ENCODE measurements at regions not wholly inside any gene's neighbourhood (a gene's known extent, or its start where the extent isn't known, plus 50 kb on each side); places are given as distances from the start of the nearest gene placed in this dataset.

DNA sequence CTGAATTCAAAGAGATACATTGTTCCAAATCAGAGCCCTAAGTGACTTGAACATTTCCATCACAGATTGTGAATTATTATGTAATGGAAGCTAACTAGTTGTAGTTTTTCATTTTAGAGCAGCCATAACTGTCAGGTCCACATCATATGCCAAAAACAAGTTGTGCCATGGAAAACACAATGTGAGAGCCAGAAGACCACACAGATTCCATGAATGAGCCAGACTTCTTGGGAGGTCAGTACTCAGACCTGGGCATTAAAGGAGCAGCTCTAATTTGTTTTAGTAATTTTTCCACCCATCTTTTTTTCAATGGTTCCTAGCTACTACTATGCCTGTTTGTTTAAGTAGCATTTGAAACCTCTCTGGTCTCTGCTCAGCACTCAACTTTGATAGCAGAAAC lies 279.4 kb downstream of the FAT3 start:
- no peak for ATAC-seq
- intact Hi-C loops (cut with DNase I, micrococcal nuclease): no loop called here
- no peak for DNase-seq

GRCh38 chr11:92504534-92504933 lies 279.9 kb downstream of the FAT3 start:
- ATAC-seq: no peak
- intact Hi-C loops (cut with DNase I, micrococcal nuclease): no loop called here

GRCh38 chr11:92505689-92506088 lies 281.1 kb downstream of the FAT3 start:
- intact Hi-C loops (cut with DNase I, micrococcal nuclease): no loop called here
- DNase-seq (no peak), ATAC-seq (no peak)

More at GRCh38 chr11:92504534-92504933, 279.9 kb downstream of the FAT3 start:
- no peak for DNase-seq

DNA sequence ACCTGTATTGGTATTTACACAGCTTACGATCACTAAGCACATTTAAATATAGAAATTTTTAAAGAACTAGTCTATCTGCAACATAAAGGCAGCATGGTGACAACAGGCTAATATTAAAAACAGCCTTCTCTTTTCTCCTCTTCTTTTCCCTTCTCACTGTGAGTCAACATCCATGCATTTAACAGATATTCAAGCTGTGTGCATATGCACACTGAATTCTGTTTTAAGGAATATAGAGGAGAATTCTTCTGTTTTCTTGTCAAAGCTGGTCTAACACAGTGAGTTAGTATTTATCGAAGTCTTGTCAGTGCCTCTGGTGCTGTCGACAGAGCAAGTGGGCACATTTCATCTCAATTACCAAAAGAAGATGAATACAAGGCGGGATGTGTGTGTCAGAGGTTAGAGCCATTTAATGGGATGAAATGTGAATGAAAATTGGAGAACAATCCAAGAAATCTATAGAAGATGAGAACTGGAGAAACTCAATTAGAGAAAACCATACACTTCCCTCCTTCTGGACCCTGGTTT lies 282.3 kb downstream of the FAT3 start:
- intact Hi-C loops (cut with DNase I, micrococcal nuclease): no loop called here
- DNase-seq (no peak), ATAC-seq (no peak)

DNA sequence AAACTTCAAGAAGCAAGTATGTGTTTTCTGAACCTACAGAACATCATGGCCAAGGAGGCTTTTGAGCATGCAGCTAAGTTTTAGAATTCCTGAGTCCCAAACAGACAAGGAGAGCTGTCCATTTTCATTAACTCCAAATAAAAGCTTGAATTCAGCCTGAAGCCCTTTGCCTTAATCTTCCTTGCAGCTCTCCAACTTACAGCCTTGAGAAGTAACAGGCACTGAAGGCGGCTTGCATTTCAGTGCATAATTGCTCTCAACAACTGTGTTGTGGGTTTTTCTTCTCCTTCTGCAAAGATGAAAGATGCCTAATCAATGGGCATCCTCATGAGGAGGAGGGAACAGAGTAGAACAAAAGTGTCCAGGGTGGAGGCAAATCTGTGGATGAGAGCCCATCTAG lies 286.0 kb downstream of the FAT3 start:
- intact Hi-C loops (cut with DNase I, micrococcal nuclease): no loop called here
- no peak for ATAC-seq
- no peak for DNase-seq

DNA sequence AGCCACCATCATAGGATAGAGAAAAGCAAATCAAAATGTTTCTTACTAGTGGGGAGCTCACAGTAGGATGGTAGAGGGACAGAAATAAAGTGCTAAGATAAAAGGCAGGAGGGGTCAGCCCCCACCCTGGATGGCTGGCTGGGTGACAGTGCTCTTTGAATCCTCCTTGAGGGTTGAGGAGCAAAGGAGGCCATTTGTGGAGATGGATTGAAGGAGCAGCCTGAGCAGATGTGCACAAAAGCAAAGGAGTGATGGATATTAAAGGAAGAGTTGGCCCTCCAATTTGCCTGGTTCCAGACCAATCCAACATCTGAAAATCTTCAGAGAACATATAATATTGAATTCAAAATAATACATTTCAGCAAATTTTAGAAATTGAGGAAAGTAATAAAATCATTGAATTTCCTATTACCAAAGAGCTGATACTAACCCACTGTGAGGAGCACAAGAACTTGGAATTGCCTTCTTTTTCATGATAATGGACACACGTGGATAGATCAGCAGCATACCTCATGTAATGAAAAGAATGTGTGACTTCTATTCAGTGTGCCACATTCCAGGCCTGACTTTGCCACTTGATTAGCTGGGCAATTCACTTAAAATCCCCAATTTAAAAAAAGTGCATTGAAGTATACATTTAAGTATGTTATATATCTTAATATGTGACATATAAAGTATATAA lies 287.0 kb downstream of the FAT3 start:
- DNase-seq (no peak), ATAC-seq (no peak)
- intact Hi-C loops (cut with DNase I, micrococcal nuclease): no loop called here

DNA sequence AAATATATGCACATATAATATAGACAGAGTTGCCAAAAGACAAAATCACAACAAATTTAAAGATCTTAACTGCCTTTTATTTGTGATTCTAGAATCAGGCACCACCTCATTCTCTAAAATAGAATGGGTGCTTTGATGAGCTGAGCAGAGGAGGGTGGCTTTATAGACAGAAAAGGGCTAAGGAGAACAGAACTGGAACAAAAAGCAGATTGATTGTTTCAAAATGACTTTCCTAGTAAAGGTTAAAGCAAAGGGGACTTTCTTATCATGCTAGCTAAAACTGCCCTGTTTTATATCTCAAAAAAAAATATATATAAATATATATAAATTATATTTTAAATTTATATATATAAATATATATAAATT lies 287.6 kb downstream of the FAT3 start:
- intact Hi-C loops (cut with DNase I, micrococcal nuclease): no loop called here
- DNase-seq (no peak), ATAC-seq (no peak)

DNA sequence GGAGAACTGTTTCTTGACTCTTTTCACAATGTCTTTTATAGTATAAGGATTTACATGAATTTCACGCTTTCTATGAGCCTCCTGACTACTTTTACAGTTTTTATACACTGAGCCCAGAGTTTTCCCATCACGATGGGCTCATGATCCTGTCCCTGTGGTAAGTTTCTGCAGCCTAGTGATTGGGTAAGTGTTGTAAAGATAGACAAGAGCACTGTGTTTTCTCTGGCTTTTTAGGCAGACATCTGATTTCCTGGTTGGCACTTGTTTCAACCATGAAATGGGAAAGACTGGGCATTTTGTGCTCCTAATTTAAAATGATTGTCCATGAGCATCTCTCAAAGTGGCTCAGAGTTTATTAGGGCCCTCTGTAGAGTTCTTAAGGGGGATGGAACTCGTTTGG lies 299.0 kb downstream of the FAT3 start:
- intact Hi-C loops (cut with DNase I, micrococcal nuclease): no loop called here
- ATAC-seq (no peak), DNase-seq (no peak)

DNA sequence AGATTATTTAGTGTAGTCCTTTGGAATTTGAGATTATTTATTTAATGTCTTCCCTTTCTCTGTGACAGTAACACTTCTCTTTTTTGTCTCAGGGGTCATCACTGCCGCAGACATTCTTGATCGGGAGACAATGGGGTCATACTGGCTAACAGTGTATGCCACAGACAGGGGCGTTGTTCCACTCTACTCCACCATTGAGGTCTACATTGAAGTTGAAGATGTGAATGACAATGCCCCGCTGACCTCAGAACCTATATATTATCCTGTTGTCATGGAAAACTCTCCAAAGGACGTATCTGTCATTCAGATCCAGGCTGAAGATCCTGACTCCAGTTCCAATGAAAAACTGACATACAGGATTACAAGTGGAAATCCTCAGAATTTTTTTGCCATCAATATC lies 299.9 kb downstream of the FAT3 start:
- DNase-seq: no peak
- ATAC-seq: no peak
- intact Hi-C loops (cut with DNase I, micrococcal nuclease): no loop called here

GRCh38 chr11:92527467-92527866 lies 302.8 kb downstream of the FAT3 start:
- DNase-seq: no peak
- intact Hi-C loops (cut with DNase I, micrococcal nuclease): no loop called here
- no peak for ATAC-seq

- DNase-seq: no peak
- no peak for ATAC-seq
- intact Hi-C loops (cut with DNase I, micrococcal nuclease): no loop called here
These were observed 303.4 kb downstream of the FAT3 start for GRCh38 chr11:92528001-92528400.

GRCh38 chr11:92531065-92531739 lies 306.6 kb downstream of the FAT3 start:
- ATAC-seq: no peak
- DNase-seq: no peak
- intact Hi-C loops (cut with DNase I, micrococcal nuclease): no loop called here

GRCh38 chr11:92533657-92534335 lies 309.2 kb downstream of the FAT3 start:
- intact Hi-C loops (cut with DNase I, micrococcal nuclease): no loop called here
- no peak for DNase-seq
- no peak for ATAC-seq

DNA sequence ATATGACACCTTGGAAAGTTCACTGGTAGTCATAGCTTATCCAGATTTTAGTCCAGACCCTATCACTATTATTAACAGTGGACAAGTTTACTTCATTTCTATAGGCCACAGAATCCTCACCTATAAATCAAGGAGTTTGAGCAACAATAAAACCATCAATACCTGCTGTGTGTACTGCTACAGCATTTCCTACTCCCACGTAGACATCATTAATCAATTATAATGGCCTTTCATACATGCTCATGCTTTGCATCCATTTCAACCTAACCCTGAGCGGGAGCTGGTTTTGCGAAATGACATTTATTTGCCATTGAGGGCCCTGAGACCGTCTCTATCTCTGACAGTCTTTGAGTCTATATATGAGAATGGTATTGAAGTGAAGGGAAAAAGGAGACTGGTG lies 312.3 kb downstream of the FAT3 start:
- ATAC-seq: no peak
- intact Hi-C loops (cut with DNase I, micrococcal nuclease): no loop called here

DNA sequence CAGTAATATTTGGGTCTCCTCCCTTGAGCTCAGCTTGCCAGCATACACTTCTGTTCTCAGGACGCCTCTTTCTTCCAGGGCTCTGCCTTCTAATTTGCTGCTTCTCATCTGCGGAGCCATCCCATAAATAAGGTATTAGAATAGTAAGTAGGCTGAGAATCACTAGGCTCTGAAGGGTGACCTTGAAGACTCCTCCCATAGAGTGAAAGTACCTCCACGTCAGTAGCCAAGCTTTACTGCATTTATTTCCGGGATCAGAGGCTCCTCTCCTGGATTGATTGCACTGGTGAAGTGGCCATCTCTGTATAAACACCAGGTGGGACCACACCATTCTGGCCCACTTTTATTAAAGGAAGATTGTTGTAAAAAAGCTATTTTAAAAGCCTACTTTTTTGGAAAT lies 315.5 kb downstream of the FAT3 start:
- DNase-seq: no peak
- ATAC-seq: peak; percentile 68
- intact Hi-C loops (cut with DNase I, micrococcal nuclease): no loop called here

More for the DNA sequence above, 312.3 kb downstream of the FAT3 start:
- no peak for DNase-seq

DNA sequence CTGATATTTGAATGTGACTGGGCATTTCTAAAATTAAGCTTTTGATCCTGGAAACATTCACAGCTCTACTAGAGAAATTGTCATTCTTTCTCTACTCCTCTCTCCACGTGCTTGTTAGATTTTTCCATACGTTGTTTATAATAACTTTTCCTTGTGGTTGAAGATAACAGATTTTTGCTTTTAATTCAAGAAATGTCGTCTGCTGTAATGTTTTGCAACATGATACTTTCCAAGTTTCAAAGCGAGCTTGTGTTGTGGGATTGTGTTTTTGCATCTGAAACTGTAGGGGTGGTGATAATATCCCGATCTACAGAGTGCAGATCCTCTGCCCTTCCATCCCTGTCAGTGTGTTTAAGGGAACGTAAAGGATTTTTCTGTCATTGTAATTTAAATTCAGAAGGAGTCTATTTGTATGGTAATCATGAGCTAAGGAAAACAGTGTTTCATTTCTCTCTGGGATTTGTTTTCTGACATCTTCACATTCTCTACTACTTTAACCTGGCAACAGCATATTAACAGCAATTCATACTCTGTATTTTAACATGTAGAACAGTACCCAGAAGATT lies 321.4 kb downstream of the FAT3 start:
- ATAC-seq: no peak
- no peak for DNase-seq
- intact Hi-C loops (cut with DNase I, micrococcal nuclease): no loop called here

DNA sequence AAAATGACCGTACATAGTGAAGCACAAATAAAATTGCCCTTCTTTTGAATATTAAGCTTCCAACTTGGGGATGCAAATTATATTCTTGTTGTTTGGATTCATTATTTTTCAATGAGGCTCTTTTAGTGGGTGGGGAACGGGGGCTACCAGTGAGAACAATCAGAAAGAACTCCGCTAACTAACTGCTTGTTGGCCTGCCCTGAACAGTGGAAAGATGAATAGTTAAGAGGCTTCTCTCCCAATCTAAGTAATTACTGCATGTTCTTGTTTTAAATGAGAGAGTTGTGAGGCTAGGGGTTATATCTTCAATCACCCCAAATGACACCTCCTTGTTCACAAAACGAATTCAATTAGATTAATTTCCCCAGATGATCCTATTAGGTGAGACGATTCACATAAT lies 322.0 kb downstream of the FAT3 start:
- intact Hi-C loops (cut with DNase I, micrococcal nuclease): no loop called here
- DNase-seq (no peak), ATAC-seq (no peak)

DNA sequence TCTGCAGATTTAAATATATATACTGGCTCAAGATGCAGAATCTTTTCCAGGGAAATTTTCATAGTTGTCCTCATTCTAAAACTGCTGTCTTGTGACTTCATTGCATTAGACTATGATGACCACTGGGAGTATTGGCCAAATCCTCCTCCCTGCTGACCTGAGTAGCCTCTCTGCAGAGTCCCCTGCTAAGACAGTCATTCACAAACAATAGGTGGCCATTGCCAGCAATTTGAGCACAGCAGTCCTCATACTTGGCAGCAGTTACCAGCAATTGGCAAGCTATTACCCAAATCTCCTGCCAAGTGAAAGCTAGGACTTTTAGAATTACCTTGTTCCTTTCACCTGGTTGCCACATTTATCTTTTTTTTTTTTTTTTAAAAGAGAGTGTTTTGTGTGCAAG lies 325.8 kb downstream of the FAT3 start:
- intact Hi-C loops (cut with DNase I, micrococcal nuclease): no loop called here
- ATAC-seq: no peak
- no peak for DNase-seq

GRCh38 chr11:92550871-92551270 lies 326.3 kb downstream of the FAT3 start:
- intact Hi-C loops (cut with DNase I, micrococcal nuclease): no loop called here
- DNase-seq (no peak), ATAC-seq (no peak)

DNA sequence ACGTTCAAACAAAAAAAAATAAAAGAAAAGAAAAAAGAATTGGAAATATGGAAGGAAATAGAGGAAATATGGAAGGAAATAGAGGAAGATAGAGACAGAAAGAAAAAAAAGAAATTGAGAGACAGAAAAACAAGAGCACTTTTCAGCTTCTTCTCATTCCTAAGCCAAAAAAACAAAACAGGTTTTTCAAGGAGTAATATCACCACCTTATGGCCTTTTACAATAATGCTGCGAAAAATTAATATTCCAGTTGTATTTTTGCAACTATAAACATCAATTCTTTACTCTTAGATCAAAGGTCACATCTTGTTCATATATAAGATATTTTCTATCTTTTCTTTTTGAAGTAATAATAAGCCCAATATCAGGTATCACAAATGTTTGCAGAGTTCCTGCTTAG lies 328.3 kb downstream of the FAT3 start:
- no peak for DNase-seq
- ATAC-seq: no peak
- intact Hi-C loops (cut with DNase I, micrococcal nuclease): no loop called here

Measured in left colon (tissue), 2 donors.